ENCODE measurements at regions not wholly inside any gene's neighbourhood (a gene's known extent, or its start where the extent isn't known, plus 50 kb on each side); places are given as distances from the start of the nearest gene placed in this dataset.
"Not testable (repeated sequence)": the region's sequence is repeated elsewhere in the genome, so short reads cannot be mapped to it uniquely, and the experiment has no call there.

- TF ChIP-seq CTCF (IDR thresholded peaks at IDR 0.05) (no peak), POLR2A (IDR thresholded peaks at IDR 0.05) (no peak)
- Histone ChIP-seq H3K9me3 (peaks cover 0 to 17% (median 0%) of the 10 kb centered on the region in 3 donors), H3K4me1 (no peaks in the 10 kb centered on the region), H3K27me3 (no peaks in the 10 kb centered on the region), H3K36me3 (no peaks in the 10 kb centered on the region), H3K4me3 (no peak overlapping the region), H3K27ac (no peak overlapping the region)
- no peak for DNase-seq
- 15 to 38% methylated on average over 3 of the region's 3 CpGs for WGBS, 2 donors
- intact Hi-C loops (cut with DNase I): no loop called here
Observed at GRCh38 chr21:22020221-22020620, 1022.0 kb downstream of the NCAM2 start.

- intact Hi-C loops (cut with DNase I); H3K4me3 ChIP-seq; H3K9me3 ChIP-seq; H3K27ac ChIP-seq; DNase-seq; H3K4me1 ChIP-seq; H3K27me3 ChIP-seq; H3K36me3 ChIP-seq: not testable (repeated sequence)
- 59 to 64% methylated on average over 2 of the region's 2 CpGs for WGBS, 2 donors
Observed at GRCh38 chr21:22023896-22024295, 1025.7 kb downstream of the NCAM2 start.

- TF ChIP-seq POLR2A (IDR thresholded peaks at IDR 0.05): no peak
- TF ChIP-seq CTCF (IDR thresholded peaks at IDR 0.05): no peak
- H3K9me3 ChIP-seq: peaks cover 0 to 14% (median 0%) of the 10 kb centered on the region in 3 donors
- no peak overlapping the region for H3K27ac ChIP-seq
- 73 to 74% methylated on average over 2 of the region's 2 CpGs for WGBS, 2 donors
- no peak overlapping the region for H3K4me3 ChIP-seq
- H3K4me1 ChIP-seq: no peaks in the 10 kb centered on the region
- intact Hi-C loops (cut with DNase I): no loop called here
- no peaks in the 10 kb centered on the region for H3K36me3 ChIP-seq
- H3K27me3 ChIP-seq: no peaks in the 10 kb centered on the region
- DNase-seq: no peak
Observed at GRCh38 chr21:22044431-22044830, 1046.2 kb downstream of the NCAM2 start.

- intact Hi-C loops (cut with DNase I): no loop called here
- Histone ChIP-seq H3K4me3 (no peak overlapping the region), H3K4me1 (no peaks in the 10 kb centered on the region), H3K27ac (no peak overlapping the region), H3K36me3 (no peaks in the 10 kb centered on the region), H3K9me3 (no peaks in the 10 kb centered on the region), H3K27me3 (no peaks in the 10 kb centered on the region)
- no peak for DNase-seq
- TF ChIP-seq CTCF (IDR thresholded peaks at IDR 0.05) (no peak), POLR2A (IDR thresholded peaks at IDR 0.05) (no peak)
Observed at GRCh38 chr21:22046576-22046975, 1048.4 kb downstream of the NCAM2 start.

- WGBS, 2 donors: 52 to 63% methylated on average over 5 of the region's 5 CpGs
- no peak for TF ChIP-seq POLR2A (IDR thresholded peaks at IDR 0.05)
- TF ChIP-seq CTCF (IDR thresholded peaks at IDR 0.05): no peak
- no peaks in the 10 kb centered on the region for H3K9me3 ChIP-seq
Observed at GRCh38 chr21:22056904-22057303, 1058.7 kb downstream of the NCAM2 start.

GRCh38 chr21:22062472-22063139 is 1064.4 kb downstream of the NCAM2 start:
- TF ChIP-seq CTCF (IDR thresholded peaks at IDR 0.05) (no peak), POLR2A (IDR thresholded peaks at IDR 0.05) (no peak)

More at GRCh38 chr21:22056904-22057303, 1058.7 kb downstream of the NCAM2 start:
- DNase-seq: no peak
- intact Hi-C loops (cut with DNase I): no loop called here
- Histone ChIP-seq H3K4me3 (no peak overlapping the region), H3K27me3 (no peaks in the 10 kb centered on the region), H3K36me3 (no peaks in the 10 kb centered on the region), H3K4me1 (no peaks in the 10 kb centered on the region), H3K27ac (no peak overlapping the region)

More at GRCh38 chr21:22062472-22063139, 1064.4 kb downstream of the NCAM2 start:
- Histone ChIP-seq H3K36me3 (no peaks in the 10 kb centered on the region), H3K4me1 (no peaks in the 10 kb centered on the region), H3K4me3 (no peak overlapping the region), H3K9me3 (no peaks in the 10 kb centered on the region), H3K27ac (no peak overlapping the region), H3K27me3 (no peaks in the 10 kb centered on the region)
- intact Hi-C loops (cut with DNase I): no loop called here
- DNase-seq: no peak
